ENCODE measurements at regions not wholly inside any gene's neighbourhood (a gene's known extent, or its start where the extent isn't known, plus 50 kb on each side); places are given as distances from the start of the nearest gene placed in this dataset.

- TF ChIP-seq, protein P1, sequence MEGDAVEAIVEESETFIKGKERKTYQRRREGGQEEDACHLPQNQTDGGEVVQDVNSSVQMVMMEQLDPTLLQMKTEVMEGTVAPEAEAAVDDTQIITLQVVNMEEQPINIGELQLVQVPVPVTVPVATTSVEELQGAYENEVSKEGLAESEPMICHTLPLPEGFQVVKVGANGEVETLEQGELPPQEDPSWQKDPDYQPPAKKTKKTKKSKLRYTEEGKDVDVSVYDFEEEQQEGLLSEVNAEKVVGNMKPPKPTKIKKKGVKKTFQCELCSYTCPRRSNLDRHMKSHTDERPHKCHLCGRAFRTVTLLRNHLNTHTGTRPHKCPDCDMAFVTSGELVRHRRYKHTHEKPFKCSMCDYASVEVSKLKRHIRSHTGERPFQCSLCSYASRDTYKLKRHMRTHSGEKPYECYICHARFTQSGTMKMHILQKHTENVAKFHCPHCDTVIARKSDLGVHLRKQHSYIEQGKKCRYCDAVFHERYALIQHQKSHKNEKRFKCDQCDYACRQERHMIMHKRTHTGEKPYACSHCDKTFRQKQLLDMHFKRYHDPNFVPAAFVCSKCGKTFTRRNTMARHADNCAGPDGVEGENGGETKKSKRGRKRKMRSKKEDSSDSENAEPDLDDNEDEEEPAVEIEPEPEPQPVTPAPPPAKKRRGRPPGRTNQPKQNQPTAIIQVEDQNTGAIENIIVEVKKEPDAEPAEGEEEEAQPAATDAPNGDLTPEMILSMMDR (optimal IDR thresholded peaks at IDR 0.05 in 1 of 3, IDR thresholded peaks at IDR 0.05 in 1 of 3, conservative IDR thresholded peaks at IDR 0.05 in 1 of 3; ENCODE audit: extremely low read depth in 1 of 3, insufficient read depth in 2 of 3, low read length in 3 of 3): no peak
- no peak for TF ChIP-seq EZH2 (IDR thresholded peaks at IDR 0.05; ENCODE audit: low read length)
Observed at GRCh38 chr9:1554081-1555035, 460.8 kb upstream of the SMARCA2 start.
